ENCODE measurements at regions not wholly inside any gene's neighbourhood (a gene's known extent, or its start where the extent isn't known, plus 50 kb on each side); places are given as distances from the start of the nearest gene placed in this dataset.

GRCh38 chr7:33778195-33778594 is 127.1 kb upstream of the BMPER start:
- Histone ChIP-seq H3K9me3 (ENCODE audit: control insufficient read depth, low read length) (no peaks in the 10 kb centered on the region), H3K4me3 (ENCODE audit: insufficient read depth, low read depth, low read length) (no peak overlapping the region), H3K36me3 (ENCODE audit: control insufficient read depth, insufficient read depth, low read length) (no peaks in the 10 kb centered on the region), H3K4me1 (ENCODE audit: control insufficient read depth, insufficient read depth, low read length) (no peaks in the 10 kb centered on the region), H3K27ac (ENCODE audit: insufficient read depth, low read depth, low read length, poor library complexity, severe bottlenecking) (no peak overlapping the region), H3K27me3 (ENCODE audit: control insufficient read depth, insufficient read depth, low read length, poor library complexity, severe bottlenecking) (no peaks in the 10 kb centered on the region)
- WGBS, 2 experiments, result 83 to 96% methylated on average over 2 of the region's 2 CpGs

- WGBS, 2 experiments, result 74 to 82% methylated on average over 4 of the region's 5 CpGs
- H3K4me1 ChIP-seq (ENCODE audit: control insufficient read depth, insufficient read depth, low read length), result no peaks in the 10 kb centered on the region
- H3K4me3 ChIP-seq (ENCODE audit: insufficient read depth, low read depth, low read length), result no peak overlapping the region
- no peaks in the 10 kb centered on the region for H3K36me3 ChIP-seq (ENCODE audit: control insufficient read depth, insufficient read depth, low read length)
- no peak overlapping the region for H3K27ac ChIP-seq (ENCODE audit: insufficient read depth, low read depth, low read length, poor library complexity, severe bottlenecking)
- H3K9me3 ChIP-seq (ENCODE audit: control insufficient read depth, low read length), result no peaks in the 10 kb centered on the region
- H3K27me3 ChIP-seq (ENCODE audit: control insufficient read depth, insufficient read depth, low read length, poor library complexity, severe bottlenecking), result no peaks in the 10 kb centered on the region
Measured at GRCh38 chr7:33779216-33779615, 126.1 kb upstream of the BMPER start.

- Histone ChIP-seq H3K36me3 (ENCODE audit: control insufficient read depth, insufficient read depth, low read length) (no peaks in the 10 kb centered on the region), H3K9me3 (ENCODE audit: control insufficient read depth, low read length) (no peaks in the 10 kb centered on the region), H3K27ac (ENCODE audit: insufficient read depth, low read depth, low read length, poor library complexity, severe bottlenecking) (no peak overlapping the region), H3K4me1 (ENCODE audit: control insufficient read depth, insufficient read depth, low read length) (no peaks in the 10 kb centered on the region), H3K27me3 (ENCODE audit: control insufficient read depth, insufficient read depth, low read length, poor library complexity, severe bottlenecking) (no peaks in the 10 kb centered on the region), H3K4me3 (ENCODE audit: insufficient read depth, low read depth, low read length) (no peak overlapping the region)
- 87 to 89% methylated on average over 3 of the region's 3 CpGs for WGBS, 2 experiments
Measured at GRCh38 chr7:33781167-33781566, 124.2 kb upstream of the BMPER start.

DNA sequence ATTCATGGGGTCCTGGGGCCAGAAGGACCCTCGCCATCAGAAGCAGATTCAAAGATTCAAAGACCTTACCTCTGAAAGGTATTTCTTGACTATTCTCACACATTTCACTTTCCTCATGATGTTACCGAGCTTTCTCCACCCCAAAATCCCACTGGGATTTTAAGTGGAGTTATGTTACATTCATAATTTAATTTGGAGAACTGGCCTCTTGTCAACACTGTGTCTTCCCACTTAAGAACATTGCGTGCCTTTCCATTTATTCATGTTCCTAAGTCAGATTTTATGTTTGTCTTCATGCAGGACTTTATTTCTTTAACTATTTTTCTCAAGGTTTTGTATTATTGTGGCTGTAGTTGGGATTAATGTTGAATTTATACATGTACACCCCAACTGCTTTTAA is 123.5 kb upstream of the BMPER start:
- H3K36me3 ChIP-seq (ENCODE audit: control insufficient read depth, insufficient read depth, low read length), result no peaks in the 10 kb centered on the region
- WGBS, 2 experiments, result 94 to 100% methylated on average over 2 to 3 of the region's 3 CpGs
- no peak overlapping the region for H3K27ac ChIP-seq (ENCODE audit: insufficient read depth, low read depth, low read length, poor library complexity, severe bottlenecking)
- no peak overlapping the region for H3K4me3 ChIP-seq (ENCODE audit: insufficient read depth, low read depth, low read length)
- no peaks in the 10 kb centered on the region for H3K4me1 ChIP-seq (ENCODE audit: control insufficient read depth, insufficient read depth, low read length)
- H3K9me3 ChIP-seq (ENCODE audit: control insufficient read depth, low read length), result no peaks in the 10 kb centered on the region
- H3K27me3 ChIP-seq (ENCODE audit: control insufficient read depth, insufficient read depth, low read length, poor library complexity, severe bottlenecking), result no peaks in the 10 kb centered on the region

- Histone ChIP-seq H3K27ac (ENCODE audit: insufficient read depth, low read depth, low read length, poor library complexity, severe bottlenecking) (no peak overlapping the region), H3K4me3 (ENCODE audit: insufficient read depth, low read depth, low read length) (no peak overlapping the region), H3K36me3 (ENCODE audit: control insufficient read depth, insufficient read depth, low read length) (no peaks in the 10 kb centered on the region), H3K4me1 (ENCODE audit: control insufficient read depth, insufficient read depth, low read length) (no peaks in the 10 kb centered on the region), H3K9me3 (ENCODE audit: control insufficient read depth, low read length) (no peaks in the 10 kb centered on the region), H3K27me3 (ENCODE audit: control insufficient read depth, insufficient read depth, low read length, poor library complexity, severe bottlenecking) (no peaks in the 10 kb centered on the region)
- 85 to 98% methylated on average over 2 of the region's 2 CpGs for WGBS, 2 experiments
Measured at GRCh38 chr7:33784000-33784399, 121.3 kb upstream of the BMPER start.

DNA sequence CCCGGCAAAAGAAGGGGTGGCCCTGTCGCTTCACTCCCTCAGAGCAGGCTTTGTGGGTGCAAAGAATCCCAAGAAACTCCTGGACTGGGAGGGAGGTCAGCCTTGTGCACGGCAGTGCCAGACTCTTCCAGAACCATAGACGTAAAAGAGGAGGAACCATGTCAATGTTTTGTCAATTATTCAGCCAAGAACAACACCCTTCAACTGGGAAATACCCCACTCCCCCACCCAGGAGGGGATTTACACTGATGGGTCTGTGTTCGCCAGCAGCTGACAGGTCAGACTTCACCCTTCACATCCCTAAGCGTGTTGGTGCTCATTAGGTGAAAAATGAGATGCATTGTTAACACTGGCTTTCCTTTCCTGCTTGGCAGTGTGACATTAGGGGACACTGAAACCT is 116.8 kb upstream of the BMPER start:
- Histone ChIP-seq H3K4me3 (ENCODE audit: insufficient read depth, low read depth, low read length) (no peak overlapping the region), H3K27ac (ENCODE audit: insufficient read depth, low read depth, low read length, poor library complexity, severe bottlenecking) (no peak overlapping the region), H3K9me3 (ENCODE audit: control insufficient read depth, low read length) (no peaks in the 10 kb centered on the region), H3K4me1 (ENCODE audit: control insufficient read depth, insufficient read depth, low read length) (peaks cover 3% of the 10 kb centered on the region), H3K27me3 (ENCODE audit: control insufficient read depth, insufficient read depth, low read length, poor library complexity, severe bottlenecking) (no peaks in the 10 kb centered on the region), H3K36me3 (ENCODE audit: control insufficient read depth, insufficient read depth, low read length) (no peaks in the 10 kb centered on the region)
- 93 to 94% methylated on average over 6 of the region's 6 CpGs for WGBS, 2 experiments

GRCh38 chr7:33789871-33790630 is 115.3 kb upstream of the BMPER start:
- H3K27me3 ChIP-seq (ENCODE audit: control insufficient read depth, insufficient read depth, low read length, poor library complexity, severe bottlenecking), result no peaks in the 10 kb centered on the region
- H3K4me3 ChIP-seq (ENCODE audit: insufficient read depth, low read depth, low read length), result no peak overlapping the region
- H3K9me3 ChIP-seq (ENCODE audit: control insufficient read depth, low read length), result no peaks in the 10 kb centered on the region
- peaks cover 3% of the 10 kb centered on the region for H3K4me1 ChIP-seq (ENCODE audit: control insufficient read depth, insufficient read depth, low read length)
- H3K27ac ChIP-seq (ENCODE audit: insufficient read depth, low read depth, low read length, poor library complexity, severe bottlenecking), result no peak overlapping the region
- 93 to 94% methylated on average over 10 to 11 of the region's 11 CpGs for WGBS, 2 experiments
- H3K36me3 ChIP-seq (ENCODE audit: control insufficient read depth, insufficient read depth, low read length), result no peaks in the 10 kb centered on the region

- Histone ChIP-seq H3K9me3 (ENCODE audit: control insufficient read depth, low read length) (no peaks in the 10 kb centered on the region), H3K27ac (ENCODE audit: insufficient read depth, low read depth, low read length, poor library complexity, severe bottlenecking) (no peak overlapping the region), H3K27me3 (ENCODE audit: control insufficient read depth, insufficient read depth, low read length, poor library complexity, severe bottlenecking) (no peaks in the 10 kb centered on the region), H3K36me3 (ENCODE audit: control insufficient read depth, insufficient read depth, low read length) (no peaks in the 10 kb centered on the region), H3K4me3 (ENCODE audit: insufficient read depth, low read depth, low read length) (no peak overlapping the region), H3K4me1 (ENCODE audit: control insufficient read depth, insufficient read depth, low read length) (peaks cover 3% of the 10 kb centered on the region)
- WGBS, 2 experiments, result 50 to 56% methylated on average over 5 of the region's 5 CpGs
Measured at GRCh38 chr7:33790746-33791145, 114.6 kb upstream of the BMPER start.

GRCh38 chr7:33792041-33792440 is 113.3 kb upstream of the BMPER start:
- Histone ChIP-seq H3K9me3 (ENCODE audit: control insufficient read depth, low read length) (no peaks in the 10 kb centered on the region), H3K4me1 (ENCODE audit: control insufficient read depth, insufficient read depth, low read length) (peaks cover 3% of the 10 kb centered on the region), H3K36me3 (ENCODE audit: control insufficient read depth, insufficient read depth, low read length) (no peaks in the 10 kb centered on the region), H3K27me3 (ENCODE audit: control insufficient read depth, insufficient read depth, low read length, poor library complexity, severe bottlenecking) (no peaks in the 10 kb centered on the region), H3K4me3 (ENCODE audit: insufficient read depth, low read depth, low read length) (no peak overlapping the region), H3K27ac (ENCODE audit: insufficient read depth, low read depth, low read length, poor library complexity, severe bottlenecking) (no peak overlapping the region)
- WGBS, 2 experiments, result 99 to 100% methylated on average over 2 of the region's 2 CpGs

DNA sequence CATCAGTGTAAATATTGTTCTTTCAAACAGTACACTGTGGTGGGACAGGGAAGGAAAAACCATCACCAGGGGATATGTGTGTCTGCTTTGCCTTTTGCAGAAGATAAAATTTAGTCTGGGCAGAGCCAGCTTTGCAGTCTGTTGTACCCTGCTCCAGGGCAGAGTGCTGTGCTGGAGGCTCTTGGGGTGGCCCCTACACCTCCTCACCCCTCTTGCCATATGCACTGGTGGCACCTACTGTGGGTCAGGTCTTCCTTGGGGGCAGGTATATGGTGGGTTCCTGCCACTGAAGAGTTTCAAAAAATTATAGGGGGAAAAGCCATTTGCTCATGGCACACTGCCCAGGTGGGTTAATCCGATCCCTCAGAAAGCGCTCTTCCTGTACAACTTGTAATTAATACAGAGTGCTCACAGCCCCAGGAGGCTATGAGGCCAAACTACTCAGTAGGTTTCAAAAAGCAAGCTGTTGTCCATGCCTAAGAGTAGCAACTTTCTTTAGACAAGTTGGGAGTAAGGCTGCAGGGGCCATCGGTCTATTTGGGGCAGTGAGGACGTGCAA is 112.7 kb upstream of the BMPER start:
- H3K4me3 ChIP-seq (ENCODE audit: insufficient read depth, low read depth, low read length), result no peak overlapping the region
- H3K27ac ChIP-seq (ENCODE audit: insufficient read depth, low read depth, low read length, poor library complexity, severe bottlenecking), result no peak overlapping the region
- H3K27me3 ChIP-seq (ENCODE audit: control insufficient read depth, insufficient read depth, low read length, poor library complexity, severe bottlenecking), result no peaks in the 10 kb centered on the region
- WGBS, 2 experiments, result 92 to 93% methylated on average over 4 of the region's 4 CpGs
- H3K9me3 ChIP-seq (ENCODE audit: control insufficient read depth, low read length), result no peaks in the 10 kb centered on the region
- H3K36me3 ChIP-seq (ENCODE audit: control insufficient read depth, insufficient read depth, low read length), result no peaks in the 10 kb centered on the region
- H3K4me1 ChIP-seq (ENCODE audit: control insufficient read depth, insufficient read depth, low read length), result peaks cover 3% of the 10 kb centered on the region

All from ectodermal cell (in vitro differentiated cells).